GM21529 (cell line): ENCODE measurements at regions not wholly inside any gene's neighbourhood (a gene's known extent, or its start where the extent isn't known, plus 50 kb on each side); places are given as distances from the start of the nearest gene placed in this dataset.
"Not testable (repeated sequence)": the region's sequence is repeated elsewhere in the genome, so short reads cannot be mapped to it uniquely, and the experiment has no call there.

ENCODE experiments used
- ATAC-seq: cut with Tn5 transposase; IDR thresholded peaks from one replicate; pipeline ENCODE4 v1.9.1; 2021; ENCODE audit not compliant: unreplicated experiment

DNA sequence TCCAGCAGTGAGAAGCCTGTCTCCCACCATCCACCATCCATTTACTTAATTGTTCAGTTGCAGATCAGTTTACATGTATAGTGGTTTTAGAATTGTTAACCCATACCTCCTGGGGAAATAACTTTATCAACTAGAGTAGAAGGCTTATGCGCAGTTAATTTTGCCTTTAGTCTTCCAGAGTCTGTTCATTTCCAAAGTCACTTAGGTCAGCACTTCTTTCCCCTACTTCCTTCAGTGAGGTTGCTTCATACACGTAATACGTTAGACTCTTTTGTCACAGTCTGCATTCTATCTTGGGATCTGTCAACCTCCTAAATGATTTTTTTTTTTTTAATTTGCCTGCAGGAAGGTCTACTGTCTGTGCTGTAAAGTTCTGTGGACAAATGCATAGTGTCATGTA, 495.6 kb upstream of the ISX start:
- no peak for ATAC-seq

DNA sequence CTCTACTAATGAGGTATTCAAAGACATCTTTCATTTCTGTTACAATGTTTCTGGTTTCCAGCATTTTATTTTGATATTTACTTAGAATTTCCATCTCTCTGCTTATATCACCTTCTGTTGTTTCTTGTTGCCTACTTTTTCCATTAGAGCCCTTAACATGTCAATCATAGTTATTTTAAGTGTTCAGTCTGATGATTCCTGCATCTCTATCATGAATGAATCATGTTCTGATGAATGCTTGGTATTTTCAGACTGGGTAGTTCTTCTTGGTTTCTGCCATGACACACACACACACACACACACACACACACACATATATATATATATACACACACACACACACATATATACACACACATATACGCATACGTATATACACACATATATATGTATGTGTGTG, 486.4 kb upstream of the ISX start:
- no peak for ATAC-seq

DNA sequence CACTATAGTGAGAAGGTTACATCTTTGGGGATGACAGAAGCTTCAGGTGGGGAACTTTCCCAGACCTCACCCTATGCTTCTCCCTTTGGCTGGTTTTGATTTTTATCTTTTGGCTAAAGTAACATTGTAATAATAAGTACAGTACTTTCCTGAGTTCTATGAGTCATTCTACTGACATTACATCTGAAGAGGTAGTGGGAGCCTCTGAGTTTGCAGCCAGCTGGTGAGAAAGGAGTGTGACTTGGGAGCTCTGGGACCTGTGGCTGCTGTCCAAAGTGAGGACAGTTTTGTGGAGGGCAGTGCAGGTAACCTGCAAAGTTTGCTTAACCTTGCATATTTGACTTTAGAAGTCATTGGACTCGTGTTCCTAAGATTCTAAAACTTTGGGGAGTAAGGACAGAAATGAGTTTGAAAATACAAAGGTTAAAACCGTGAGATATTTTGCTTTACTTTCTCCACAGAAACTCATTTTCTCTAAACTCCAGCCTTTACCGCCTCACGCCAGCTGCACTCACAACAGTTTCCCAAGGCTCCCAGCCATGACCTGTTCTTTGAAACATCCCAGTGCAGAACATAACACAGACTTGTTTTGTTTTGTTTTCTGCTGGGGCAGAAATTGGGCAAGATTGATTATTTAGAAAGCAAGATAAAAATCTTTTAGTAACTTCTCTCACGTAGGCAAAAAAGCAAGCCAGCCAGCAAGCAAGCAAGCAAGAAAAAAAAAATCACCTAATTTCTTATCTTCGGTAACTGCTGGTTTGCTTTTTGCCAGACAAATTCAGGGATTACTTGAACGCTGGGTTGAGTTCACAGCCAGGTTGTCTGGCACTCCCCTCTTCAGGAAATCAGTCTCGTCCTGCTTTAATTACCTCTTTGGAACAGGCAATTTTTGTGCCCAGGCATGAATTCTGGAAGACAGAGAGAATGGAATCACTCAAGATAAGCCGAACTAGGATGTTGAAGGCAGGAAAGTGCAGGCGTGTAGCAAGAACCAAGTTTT, 478.3 kb upstream of the ISX start:
- ATAC-seq = no peak

DNA sequence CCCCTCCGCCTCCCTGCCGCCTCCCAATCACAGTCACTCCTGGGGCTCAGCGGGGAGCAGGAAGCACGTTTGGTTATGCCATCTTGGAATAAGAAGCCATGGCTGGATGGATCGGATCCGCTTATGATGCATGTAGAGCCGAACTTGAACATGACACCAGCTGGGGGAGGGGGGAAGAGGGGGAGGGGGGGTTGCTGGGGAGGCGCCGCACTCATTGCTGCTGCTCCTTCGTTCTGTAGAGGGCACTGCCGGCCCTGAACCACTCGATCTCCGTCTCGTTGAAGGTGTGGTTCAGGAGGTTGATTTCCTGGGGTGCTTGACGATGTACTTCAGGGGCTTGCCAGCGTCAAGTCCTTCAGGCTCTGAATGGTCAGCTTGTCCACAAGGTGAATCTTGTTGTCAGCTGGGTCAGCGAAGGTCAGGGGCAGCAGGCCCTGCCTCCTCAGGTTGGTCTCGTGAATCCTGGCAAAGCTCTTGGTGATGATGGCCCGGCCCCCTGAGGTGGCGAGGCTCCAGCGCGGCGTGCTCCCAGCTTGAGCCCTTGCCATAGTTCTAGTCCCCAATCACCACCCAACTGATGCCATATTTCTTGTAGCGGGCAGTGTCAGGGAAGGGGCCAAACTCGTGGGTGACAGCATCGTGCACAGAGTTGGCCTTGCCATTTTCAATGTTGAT, 476.9 kb upstream of the ISX start:
- ATAC-seq = no peak

DNA sequence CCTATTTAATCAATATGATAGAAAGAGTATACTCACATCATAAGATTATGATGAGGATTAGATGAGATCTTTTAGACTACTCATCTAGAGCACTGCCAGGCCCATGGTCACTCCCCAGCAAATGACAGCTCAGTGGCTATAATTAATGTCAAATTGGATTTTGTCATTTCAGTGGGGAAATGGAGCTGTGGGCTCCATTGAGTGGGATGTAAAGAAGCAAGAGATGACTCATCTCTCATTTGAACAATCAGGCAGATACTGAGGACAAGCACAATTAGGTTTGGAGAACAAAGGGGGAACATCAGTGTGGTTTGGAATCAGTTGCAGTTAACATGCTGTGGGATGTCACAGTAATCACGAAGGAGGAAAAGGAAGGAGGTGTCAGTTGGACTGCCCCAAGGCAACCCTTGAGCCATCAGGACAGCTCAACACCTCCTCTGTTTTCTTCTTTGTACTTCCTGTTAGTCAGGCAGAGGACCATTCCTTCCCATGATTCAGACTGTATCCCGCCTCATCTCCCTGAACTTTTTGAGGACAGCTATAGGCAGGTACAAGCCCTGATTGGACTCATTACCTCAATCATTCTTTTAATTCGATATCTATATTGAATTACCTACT, 473.7 kb upstream of the ISX start:
- ATAC-seq = no peak

DNA sequence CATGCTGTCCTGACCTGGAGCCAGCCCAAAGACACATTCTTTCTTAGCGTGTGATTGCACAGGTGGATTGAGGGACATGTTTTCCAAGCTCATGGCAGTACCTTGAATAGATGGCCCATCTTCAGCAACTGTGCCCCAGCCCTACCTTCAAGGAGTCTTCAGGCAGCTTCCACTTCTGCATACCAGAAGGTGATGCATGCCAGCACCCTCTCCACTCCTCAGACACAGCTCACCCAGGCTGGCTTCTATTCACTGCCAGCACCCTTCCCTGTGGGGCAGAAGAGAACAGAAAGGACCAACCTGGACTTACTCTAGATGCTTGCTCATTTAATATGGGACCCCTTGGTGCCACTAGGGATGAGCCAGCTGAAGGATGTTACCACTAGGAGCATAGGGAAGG, 466.4 kb upstream of the ISX start:
- no peak for ATAC-seq

DNA sequence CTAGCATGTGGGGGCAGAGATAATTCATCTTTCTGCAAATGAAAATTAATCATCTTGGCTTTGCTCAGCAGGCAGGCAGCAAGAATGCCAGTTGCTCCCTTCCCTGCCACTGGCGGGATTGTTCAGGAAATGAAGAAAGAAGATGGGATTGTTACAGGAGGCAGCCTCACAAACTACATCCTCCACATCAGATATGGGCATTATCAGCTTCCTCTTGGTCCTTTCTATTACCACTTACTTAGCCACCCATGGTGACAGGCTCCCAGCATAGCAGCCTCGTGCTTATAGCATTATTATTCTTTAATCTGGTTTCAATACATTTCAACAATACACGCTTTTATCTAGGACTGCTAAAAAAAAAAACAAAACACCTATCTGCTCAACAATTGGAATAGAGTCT, 461.6 kb upstream of the ISX start:
- ATAC-seq = no peak

DNA sequence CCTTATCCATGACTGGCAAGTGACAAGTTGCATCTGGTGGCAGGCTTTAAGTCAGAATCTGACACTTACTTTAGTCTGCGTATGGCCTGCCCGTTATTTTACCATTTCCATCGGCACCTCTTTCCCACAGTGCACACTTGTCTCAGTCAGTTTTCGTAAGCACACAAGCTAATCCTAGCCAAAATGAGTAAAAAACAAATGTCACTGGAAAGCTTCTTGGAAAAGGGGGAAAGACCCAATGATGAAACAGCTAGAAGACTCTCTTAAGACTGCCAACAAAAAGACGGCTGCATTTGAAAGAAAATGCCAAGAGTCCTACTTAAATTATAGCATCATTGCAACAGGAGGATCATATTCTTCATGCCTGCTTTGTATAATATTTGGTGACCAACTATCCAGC, 457.9 kb upstream of the ISX start:
- no peak for ATAC-seq

DNA sequence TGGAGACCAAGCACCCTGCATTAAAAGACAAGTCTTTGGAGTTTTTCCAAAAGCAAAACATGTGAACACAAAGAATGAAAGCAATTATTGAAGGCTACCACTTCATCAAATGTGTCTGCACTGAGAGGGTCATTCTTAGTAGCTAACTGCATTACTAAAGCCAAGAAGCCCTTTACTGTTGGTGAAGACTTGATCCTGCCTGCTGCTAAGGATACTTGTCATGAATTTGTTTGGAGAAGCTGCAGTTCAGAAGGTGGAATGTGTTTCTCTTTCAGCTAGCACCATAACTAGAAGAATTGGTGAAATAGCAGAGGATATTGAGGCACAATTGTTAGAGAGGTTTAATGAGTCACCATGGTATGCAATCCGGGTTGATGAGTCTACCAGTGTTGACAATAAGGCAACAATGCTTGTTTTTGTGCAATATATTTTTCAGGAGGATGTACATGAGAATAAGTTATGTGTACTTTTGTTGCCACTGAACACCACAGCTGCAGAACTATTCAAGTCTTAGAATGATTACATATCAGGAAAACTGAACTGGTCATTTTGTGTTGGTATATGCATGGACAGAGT, 457.3 kb upstream of the ISX start:
- ATAC-seq = no peak

DNA sequence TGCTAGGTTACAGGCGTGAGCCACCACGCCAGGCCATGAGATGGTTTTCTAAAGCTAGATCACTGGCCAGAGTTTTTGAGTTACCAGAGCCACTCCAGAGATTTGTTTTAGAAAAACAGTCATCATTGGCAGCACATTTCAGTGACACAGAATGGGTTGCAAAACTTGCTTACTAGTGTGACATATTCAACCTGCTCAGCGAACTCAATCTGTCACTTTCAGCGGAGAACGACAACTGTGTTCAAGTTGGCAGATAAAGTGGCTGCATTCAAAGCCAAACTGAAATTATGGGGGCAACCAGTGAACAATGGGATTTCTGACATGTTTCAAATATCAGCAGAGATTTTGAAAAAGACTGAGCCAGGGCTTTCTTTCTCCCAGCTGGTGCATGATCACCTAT, 456.3 kb upstream of the ISX start:
- ATAC-seq = no peak

DNA sequence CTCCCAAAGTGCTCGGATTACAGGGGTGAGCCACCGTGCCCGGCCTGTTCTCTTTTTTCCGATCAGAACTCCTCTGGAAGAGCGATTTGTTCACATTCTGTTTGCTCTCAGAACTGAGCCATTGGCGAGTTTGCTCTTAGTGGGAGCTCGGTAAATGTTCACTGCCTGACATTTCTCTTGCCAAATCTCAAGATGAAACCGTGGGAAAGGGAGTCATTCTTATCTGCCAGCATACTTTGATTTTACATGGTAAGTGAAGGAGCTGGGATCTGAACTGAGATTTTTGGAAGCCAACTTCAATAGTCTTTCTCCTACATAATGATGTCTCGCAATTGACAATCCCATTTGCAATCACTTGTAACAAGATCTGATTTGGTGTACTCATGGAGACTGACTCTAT, 445.8 kb upstream of the ISX start:
- ATAC-seq = no peak

DNA sequence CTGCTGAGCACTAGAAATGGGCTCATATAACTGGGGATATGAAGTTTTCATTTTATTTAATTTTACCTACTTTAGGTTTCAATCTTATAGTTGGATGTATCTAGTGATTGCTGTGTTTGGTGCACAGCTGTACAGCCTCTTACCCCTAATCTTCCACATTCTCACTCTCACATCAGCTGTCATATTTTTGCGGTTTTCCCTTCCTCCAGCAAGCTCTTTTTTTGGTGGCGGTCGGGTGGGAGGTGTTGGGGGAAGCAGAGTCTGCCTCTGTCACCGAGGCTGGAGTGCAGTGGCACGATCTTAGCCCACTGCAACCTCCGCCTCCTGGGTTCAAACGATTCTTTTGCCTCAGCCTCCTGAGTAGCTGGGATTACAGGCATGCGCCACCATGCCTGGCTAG, 445.1 kb upstream of the ISX start:
- ATAC-seq = no peak

DNA sequence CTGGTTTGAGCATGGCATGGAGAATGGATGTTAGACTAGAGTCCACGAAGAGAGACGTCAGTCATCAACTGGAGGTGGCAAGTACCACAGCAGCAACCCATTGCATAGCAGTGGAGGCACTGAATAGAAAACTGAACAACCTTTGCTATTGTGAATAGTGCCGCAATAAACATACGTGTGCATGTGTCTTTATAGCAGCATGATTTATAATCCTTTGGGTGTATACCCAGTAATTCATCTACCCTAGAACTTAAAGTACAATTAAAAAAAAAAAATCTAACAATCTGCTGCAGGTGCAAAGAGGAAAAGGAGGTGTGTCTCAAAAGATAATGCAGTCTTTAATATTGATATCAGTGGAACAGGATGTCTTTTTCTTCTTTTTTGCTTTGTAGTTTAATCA, 443.4 kb upstream of the ISX start:
- ATAC-seq = no peak

DNA sequence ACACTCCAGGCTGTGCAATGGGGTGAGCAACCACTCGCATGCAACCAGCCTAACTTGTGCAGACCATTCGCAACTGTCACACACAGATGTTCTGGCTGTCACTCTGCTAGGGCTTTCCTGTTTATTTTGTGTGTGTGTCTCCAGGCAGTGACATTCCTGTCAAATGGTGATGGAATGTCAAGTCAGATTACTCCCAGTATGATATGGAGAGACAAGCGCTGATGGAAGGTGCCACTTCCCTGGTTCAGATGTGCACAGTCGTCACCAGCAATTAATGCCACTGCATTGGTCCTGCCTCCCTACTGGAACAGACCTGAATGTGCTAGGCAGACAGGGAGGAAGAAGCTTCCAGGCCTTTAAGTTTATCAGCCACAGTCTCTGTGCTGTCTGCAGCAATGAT, 442.4 kb upstream of the ISX start:
- ATAC-seq = no peak

DNA sequence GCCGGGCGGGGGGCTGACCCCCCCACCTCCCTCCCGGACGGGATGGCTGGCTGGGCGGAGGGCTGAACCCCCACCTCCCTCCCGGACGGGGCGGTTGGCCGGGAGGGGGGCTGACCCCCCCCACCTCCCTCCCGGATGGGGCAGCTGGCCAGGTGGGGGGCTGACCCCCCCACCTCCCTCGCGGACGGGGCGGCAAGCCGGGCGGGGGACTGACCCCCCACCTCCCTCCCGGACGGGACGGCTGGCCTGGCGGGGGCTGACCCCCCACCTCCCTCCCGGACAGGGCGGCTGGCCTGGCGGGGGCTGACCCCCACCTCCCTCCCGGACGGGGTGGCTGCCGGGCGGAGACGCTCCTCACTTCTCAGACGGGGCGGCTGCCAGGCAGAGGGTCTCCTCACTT, 440.1 kb upstream of the ISX start:
- ATAC-seq = not testable (repeated sequence)

DNA sequence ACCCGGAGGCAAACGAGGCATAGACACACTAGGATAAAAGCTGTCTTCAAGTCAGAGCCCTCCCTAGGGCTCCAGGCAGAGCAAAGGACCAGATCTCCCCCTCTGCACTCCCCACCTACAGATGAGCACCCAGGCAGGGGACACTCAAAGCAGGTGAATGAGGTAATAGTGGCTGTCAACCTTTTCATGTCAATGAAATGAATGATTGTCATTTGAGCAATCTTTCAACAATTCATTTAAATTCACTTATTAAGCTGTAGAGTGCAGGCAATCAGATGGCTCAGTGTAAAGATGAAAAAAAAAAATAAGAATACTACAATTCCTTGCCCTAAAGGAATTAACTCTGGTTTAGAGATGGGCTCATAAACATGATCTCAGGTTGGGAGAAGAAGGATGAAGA, 427.8 kb upstream of the ISX start:
- ATAC-seq = no peak

DNA sequence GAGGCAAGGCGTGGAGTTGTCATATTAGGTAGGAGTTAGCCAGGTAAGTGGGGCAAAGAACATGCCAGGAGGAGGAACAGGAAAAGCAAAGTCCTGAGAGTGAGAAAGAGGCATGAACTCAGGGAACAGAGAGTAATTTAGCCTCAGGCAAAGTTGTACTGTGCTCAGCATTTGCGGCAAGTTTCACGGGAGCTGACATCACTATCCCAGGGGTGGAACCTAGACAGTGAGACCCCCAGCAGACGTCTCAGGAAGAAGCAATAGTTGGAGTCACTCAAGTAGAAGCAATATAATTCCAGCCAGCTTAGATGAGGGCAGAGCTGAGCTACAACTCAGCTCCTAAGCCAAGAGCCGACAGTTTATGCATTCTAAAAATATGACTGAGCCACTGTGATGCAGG, 426.0 kb upstream of the ISX start:
- ATAC-seq = no peak

DNA sequence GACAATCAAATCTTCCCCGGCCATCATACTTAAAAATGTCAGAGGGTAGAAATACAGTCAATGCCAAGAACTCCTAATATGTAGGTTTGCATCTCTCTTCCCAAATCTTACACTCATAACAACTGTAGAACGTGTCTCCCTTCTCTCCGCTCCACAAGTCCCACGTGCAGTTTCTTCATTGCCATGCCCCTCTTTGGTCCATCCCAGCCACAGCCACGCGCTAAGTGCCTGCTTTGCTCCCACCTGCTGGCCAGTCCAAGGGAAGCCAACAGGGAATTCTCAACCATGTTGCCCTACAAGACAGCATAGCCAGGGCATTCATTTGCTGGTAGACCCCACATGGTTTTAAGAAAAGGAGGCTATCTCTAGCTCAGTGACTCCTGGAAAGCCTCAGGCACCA, 420.6 kb upstream of the ISX start:
- no peak for ATAC-seq

DNA sequence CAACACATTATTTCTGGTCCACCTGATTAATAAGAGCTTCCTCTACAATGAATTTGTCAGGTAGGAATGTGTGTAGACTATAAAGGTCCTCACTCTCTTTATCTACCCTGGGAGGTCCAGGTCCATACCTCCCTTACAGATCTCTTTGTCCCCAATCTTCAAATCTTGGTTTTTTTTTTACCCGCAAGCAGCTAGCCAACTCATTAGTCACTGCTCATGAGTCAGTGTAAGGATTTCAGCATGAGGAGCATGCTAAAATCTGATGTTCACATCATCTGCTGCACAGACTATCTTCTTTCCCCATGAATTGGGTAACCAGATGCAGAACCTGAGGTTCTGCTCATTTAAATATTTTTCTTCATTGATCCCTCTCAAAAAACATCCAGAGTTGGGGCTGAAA, 397.0 kb upstream of the ISX start:
- no peak for ATAC-seq

DNA sequence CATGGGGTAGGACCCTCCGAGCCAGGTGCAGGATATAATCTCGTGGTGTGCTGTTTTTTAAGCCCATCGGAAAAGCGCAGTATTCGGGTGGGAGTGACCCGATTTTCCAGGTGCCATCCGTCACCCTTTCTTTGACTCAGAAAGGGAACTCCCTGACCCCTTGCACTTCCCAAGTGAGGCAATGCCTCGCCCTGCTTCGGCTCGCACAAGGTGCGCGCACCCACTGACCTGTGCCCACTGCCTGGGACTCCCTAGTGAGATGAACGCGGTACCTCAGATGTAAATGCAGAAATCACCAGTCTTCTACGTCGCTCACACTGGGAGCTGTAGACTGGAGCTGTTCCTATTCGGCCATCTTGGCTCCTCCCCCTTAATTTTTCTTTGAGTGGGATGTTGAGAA, 382.9 kb upstream of the ISX start:
- not testable (repeated sequence) for ATAC-seq

DNA sequence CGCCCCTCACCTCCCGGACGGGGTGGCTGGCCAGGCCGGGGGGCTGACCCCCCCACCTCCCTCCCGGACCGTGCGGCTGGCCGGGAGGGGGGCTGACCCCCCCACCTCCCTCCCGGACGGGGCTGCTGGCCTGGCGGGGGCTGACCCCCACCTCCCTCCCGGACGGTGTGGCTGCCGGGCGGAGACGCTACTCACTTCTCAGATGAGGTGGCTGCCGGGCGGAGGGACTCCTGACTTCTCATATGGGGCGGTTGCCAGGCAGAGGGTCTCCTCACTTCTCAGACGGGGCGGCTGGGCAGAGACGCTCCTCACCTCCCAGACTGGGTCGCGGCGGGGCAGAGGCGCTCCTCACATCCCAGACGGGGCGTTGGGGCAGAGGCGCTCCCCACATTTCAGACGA, 381.7 kb upstream of the ISX start:
- not testable (repeated sequence) for ATAC-seq

DNA sequence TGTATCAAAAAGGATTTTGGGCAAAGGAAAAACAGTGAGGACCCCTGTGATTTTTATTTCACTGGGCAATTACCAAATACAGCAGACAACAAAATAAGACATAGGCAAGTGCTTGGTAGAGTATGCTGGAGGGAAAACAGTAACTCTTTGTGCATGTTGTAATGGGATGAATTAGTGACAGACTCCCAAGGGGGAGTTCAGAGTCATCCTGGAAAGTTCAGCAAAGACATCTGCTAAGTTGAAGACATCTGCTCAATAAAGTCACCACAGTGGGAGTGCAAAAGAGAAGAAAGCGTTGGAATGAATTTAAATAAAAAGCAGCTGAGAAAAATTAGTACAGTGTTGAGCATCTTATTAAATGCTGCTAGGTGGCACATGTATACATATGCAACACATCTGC, 378.8 kb upstream of the ISX start:
- ATAC-seq = no peak
